SHP77 (cell line): ENCODE measurements at regions not wholly inside any gene's neighbourhood (a gene's known extent, or its start where the extent isn't known, plus 50 kb on each side); places are given as distances from the start of the nearest gene placed in this dataset.
"Not testable (repeated sequence)": the region's sequence is repeated elsewhere in the genome, so short reads cannot be mapped to it uniquely, and the experiment has no call there.

ENCODE experiments used
- DNase-seq, 2 experiments: peaks; one replicate each; lab custom pipeline; 2025; lab: John Stamatoyannopoulos, UW

- DNase-seq: no peak
These were observed 61.8 kb downstream of the SDR9C7 start for GRCh38 chr12:56872366-56872765.

GRCh38 chr12:56867216-56867615 is 67.0 kb downstream of the SDR9C7 start:
- no peak for DNase-seq

- no peak for DNase-seq
These were observed 67.7 kb downstream of the SDR9C7 start for GRCh38 chr12:56866493-56866892.

GRCh38 chr12:56864318-56864717 is 69.9 kb downstream of the SDR9C7 start:
- DNase-seq: no peak

GRCh38 chr12:56863789-56864188 is 70.4 kb downstream of the SDR9C7 start:
- DNase-seq: no peak

GRCh38 chr12:56862264-56862663 is 71.9 kb downstream of the SDR9C7 start:
- DNase-seq: no peak

GRCh38 chr12:56853392-56853978 is 80.7 kb downstream of the SDR9C7 start:
- not testable (repeated sequence) for DNase-seq

GRCh38 chr12:56851462-56851861 is 82.7 kb downstream of the SDR9C7 start:
- DNase-seq: no peak

- no peak for DNase-seq
These were observed 77.8 kb downstream of the HSD17B6 start for GRCh38 chr12:56840922-56841321.

- DNase-seq: peak in 1 of 2 experiments; percentile 28
These were observed 76.8 kb downstream of the HSD17B6 start for GRCh38 chr12:56839915-56840325.

- no peak for DNase-seq
These were observed 76.3 kb downstream of the HSD17B6 start for GRCh38 chr12:56839489-56839848.

GRCh38 chr12:56838621-56839488 is 75.7 kb downstream of the HSD17B6 start:
- DNase-seq: no peak
